ENCODE measurements at regions not wholly inside any gene's neighbourhood (a gene's known extent, or its start where the extent isn't known, plus 50 kb on each side); places are given as distances from the start of the nearest gene placed in this dataset.
A peak's percentile ranks its signal among the peaks of the same experiment; 100 is the strongest.

- DNase-seq: peak; percentile 75 to 93 (median 78)
Observed at GRCh38 chr6:26312501-26313397, 52.2 kb upstream of the BTN3A2 start.

Measured in stimulated activated naive CD4-positive, alpha-beta T cell (primary cell).